ENCODE measurements at regions not wholly inside any gene's neighbourhood (a gene's known extent, or its start where the extent isn't known, plus 50 kb on each side); places are given as distances from the start of the nearest gene placed in this dataset.

- TF ChIP-seq CTCF (IDR thresholded peaks at IDR 0.05) (no peak), POLR2AphosphoS5 (IDR thresholded peaks at IDR 0.05) (no peak)
Observed at GRCh38 chr6:82570083-82570482, 206.5 kb downstream of the TPBG start.

Data from breast epithelium (tissue), 3 donors.